Spleen (tissue), 11 donors: ENCODE measurements at regions not wholly inside any gene's neighbourhood (a gene's known extent, or its start where the extent isn't known, plus 50 kb on each side); places are given as distances from the start of the nearest gene placed in this dataset.
"Not testable (repeated sequence)": the region's sequence is repeated elsewhere in the genome, so short reads cannot be mapped to it uniquely, and the experiment has no call there.

Source experiments
- DNase-seq: peaks from one replicate; pipeline ENCODE4 v3.0.0-alpha.2; 2020
- H3K27ac ChIP-seq, 8 donors: fragments of 200-600 bp; sonication (generic) in 7 of 8; 1 replicate in 4 of 8; 2 replicates in 4 of 8; pipeline versions ENCODE4 v1.5.0 to v1.8.0; 2016 to 2021; ENCODE audit warnings: inconsistent platforms in 4 of 8, mild to moderate bottlenecking in 4 of 8, moderate library complexity in 1 of 8
- H3K27me3 ChIP-seq, 7 donors: fragments of 200-600 bp; sonication (generic) in 6 of 7; replicated peaks in 1 of 7; 1 replicate in 4 of 7; 2 replicates in 3 of 7; pipeline versions ENCODE4 v1.5.0 to v1.8.0; 2016 to 2021; ENCODE audit warnings: inconsistent platforms in 3 of 7, mild to moderate bottlenecking in 1 of 7
- H3K36me3 ChIP-seq, 6 donors: fragments of 200-600 bp; sonication (generic) in 5 of 6; 1 replicate in 4 of 6; 2 replicates in 2 of 6; pipeline versions ENCODE4 v1.5.0 to v1.8.0; 2016 to 2021; ENCODE audit warnings: inconsistent platforms in 2 of 6
- H3K4me1 ChIP-seq, 6 donors: fragments of 200-600 bp; sonication (generic) in 5 of 6; 1 replicate in 3 of 6; 2 replicates in 3 of 6; pipeline versions ENCODE4 v1.5.0 to v1.8.0; 2016 to 2021; ENCODE audit warnings: inconsistent platforms in 3 of 6
- H3K4me3 ChIP-seq, 8 donors: fragments of 200-600 bp; sonication (generic) in 7 of 8; 1 replicate in 4 of 8; 2 replicates in 4 of 8; pipeline versions ENCODE4 v1.5.0 to v1.8.0; 2016 to 2021; ENCODE audit warnings: inconsistent platforms in 4 of 8, mild to moderate bottlenecking in 4 of 8, moderate library complexity in 2 of 8
- H3K9me3 ChIP-seq, 8 donors: fragments of 200-600 bp; sonication (generic) in 7 of 8; 1 replicate in 4 of 8; 2 replicates in 4 of 8; pipeline versions ENCODE4 v1.5.0 to v1.8.0; 2016 to 2021; ENCODE audit warnings: inconsistent platforms in 4 of 8
- CTCF ChIP-seq, 11 experiments: fragments of 200-600 bp in 7 of 11; fragments of 450-650 bp in 4 of 11; sonication (generic) in 4 of 11; IDR thresholded peaks in 8 of 11; conservative IDR thresholded peaks in 3 of 11; 1 replicate in 7 of 11; 2 replicates in 4 of 11; pipeline versions ENCODE4 v1.4.0 to v1.8.0; 2016 to 2021; ENCODE audit warnings: antibody characterized with exemption in 11 of 11, inconsistent platforms in 4 of 11, mild to moderate bottlenecking in 1 of 11
- POLR2A ChIP-seq, 3 donors: fragments of 450-650 bp; IDR thresholded peaks; one replicate each; pipeline ENCODE4 v1.5.1; 2017; ENCODE audit warnings: antibody characterized with exemption in 3 of 3, mild to moderate bottlenecking in 1 of 3
- POLR2AphosphoS5 ChIP-seq, 3 donors: sonication (generic); formaldehyde crosslinking; IDR thresholded peaks; one replicate each; pipeline ENCODE4 v1.5.1; 2017; ENCODE audit warnings: antibody characterized with exemption in 3 of 3
- WGBS, 5 donors: extraction: QIAGEN DNeasy Blood & Tissue Kit in 3 of 5; methylation state at CpG; one replicate each; pipeline versions ENCODE4 v1.1.5 to v1.1.7; 2013 to 2018; 5-methylcytosine and 5-hydroxymethylcytosine counted together
- intact Hi-C: fragments of 100-400 bp; cut with DNase I; formaldehyde crosslinking; loops from one replicate; pipeline ENCODE4 v1.15.0; 2023; ENCODE audit warnings: low total_unique reads
- donor health status: healthy with polysubstance abuse.
- donor health status: DM: no; HTN: no; CAD: no; lungs with moderate emphysema.
- donor health status: DM: no; HTN: no; CAD: no.
- donor health status: Bipolar disorder and iron deficiency.
- donor health status: healthy.
- donor health status: DM: no; HTN: no; CAD: no.
- donor health status: DM: yes; HTN: yes; CAD: no.

DNA sequence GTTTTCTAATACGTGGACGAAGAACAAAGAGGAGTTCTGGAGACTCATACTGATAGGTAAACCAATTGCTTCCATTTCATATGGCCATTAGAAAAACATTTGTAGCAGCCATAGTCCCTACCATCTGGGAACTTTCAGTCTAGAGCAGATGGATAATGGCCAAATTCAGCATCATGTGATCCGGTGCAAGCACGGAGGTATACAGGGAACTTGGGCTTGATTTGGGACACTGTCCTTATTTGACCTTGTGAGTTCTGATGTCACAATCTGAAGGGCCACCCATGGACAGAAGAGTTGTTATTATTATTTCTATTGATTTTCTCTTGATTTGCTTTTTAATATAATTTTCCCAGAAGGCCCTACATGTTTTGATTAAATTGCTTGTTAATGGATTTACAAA lies 154.6 kb upstream of the ZNF267 start:
- Histone ChIP-seq H3K9me3 (peaks cover 0 to 43% (median 19%) of the 10 kb centered on the region in 8 donors), H3K36me3 (peaks cover 0 to 68% (median 12%) of the 10 kb centered on the region in 6 donors), H3K27ac (no peak overlapping the region), H3K27me3 (no peaks in the 10 kb centered on the region), H3K4me3 (no peak overlapping the region), H3K4me1 (peaks cover 12 to 46% (median 22%) of the 10 kb centered on the region in 6 donors)
- intact Hi-C loops, result loop anchor here (10.0 kb wide), 1 partner anchor 234 kb away; the partner anchor contains the start of gene SLC5A2
- WGBS, 5 donors, result 78 to 90% (median 84%) methylated on average over 4 of the region's 4 CpGs
- no peak for TF ChIP-seq POLR2AphosphoS5 (IDR thresholded peaks at IDR 0.05)
- no peak for TF ChIP-seq CTCF (IDR thresholded peaks at IDR 0.05 in 8 of 11, conservative IDR thresholded peaks at IDR 0.05 in 3 of 11)
- TF ChIP-seq POLR2A (IDR thresholded peaks at IDR 0.05), result no peak
- DNase-seq, result no peak

DNA sequence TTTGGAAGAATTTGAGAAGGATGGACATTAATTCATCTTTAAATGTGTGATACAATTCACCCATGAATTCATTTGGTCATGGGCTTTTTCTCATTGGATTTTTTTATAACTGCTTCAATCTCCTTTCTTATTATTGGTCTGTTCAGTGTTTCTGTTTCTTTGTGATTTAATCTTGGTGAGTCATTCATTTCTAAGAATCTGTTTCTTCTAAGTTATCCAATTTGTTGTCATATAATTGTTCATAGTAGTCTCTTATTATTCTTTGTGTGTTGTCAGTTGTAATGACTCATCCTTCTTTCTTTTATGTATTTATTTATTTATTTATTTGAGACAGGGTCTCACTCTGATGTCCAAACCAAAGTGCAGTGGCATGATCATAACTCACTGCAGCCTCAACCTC lies 146.1 kb upstream of the ZNF267 start:
- no peaks in the 10 kb centered on the region for H3K27me3 ChIP-seq
- no peak overlapping the region for H3K27ac ChIP-seq
- no peak for TF ChIP-seq CTCF (IDR thresholded peaks at IDR 0.05 in 8 of 11, conservative IDR thresholded peaks at IDR 0.05 in 3 of 11)
- TF ChIP-seq POLR2AphosphoS5 (IDR thresholded peaks at IDR 0.05), result no peak
- TF ChIP-seq POLR2A (IDR thresholded peaks at IDR 0.05), result no peak
- peaks cover 7 to 97% (median 88%) of the 10 kb centered on the region in 8 donors for H3K9me3 ChIP-seq
- H3K4me1 ChIP-seq, result no peaks in the 10 kb centered on the region
- no peak overlapping the region for H3K4me3 ChIP-seq
- intact Hi-C loops, result no loop called here
- peaks cover 0 to 100% (median 72%) of the 10 kb centered on the region in 6 donors for H3K36me3 ChIP-seq
- DNase-seq, result no peak

DNA sequence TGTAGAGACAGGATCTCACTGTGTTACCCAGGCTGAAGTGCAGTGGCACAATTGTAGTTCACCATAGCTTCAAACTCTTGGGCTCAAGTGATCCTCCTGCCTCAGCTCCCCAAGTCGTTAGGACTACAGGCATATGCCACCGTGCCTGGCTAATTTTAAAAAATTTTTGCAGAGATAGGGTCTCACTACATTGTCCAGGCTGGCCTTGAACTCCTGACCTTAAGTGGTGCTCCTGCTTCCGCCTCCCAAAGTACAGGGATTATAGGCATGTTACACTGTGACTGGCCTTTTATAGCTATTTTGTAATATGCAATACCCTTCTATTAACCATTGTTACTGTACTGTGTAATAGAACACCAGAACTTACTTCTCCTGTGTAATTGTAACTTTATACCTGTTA lies 139.3 kb upstream of the ZNF267 start:
- H3K27me3 ChIP-seq, result no peaks in the 10 kb centered on the region
- H3K4me3 ChIP-seq, result no peak overlapping the region
- peaks cover 7 to 100% (median 67%) of the 10 kb centered on the region in 6 donors for H3K36me3 ChIP-seq
- H3K27ac ChIP-seq, result no peak overlapping the region
- intact Hi-C loops, result no loop called here
- no peak for TF ChIP-seq CTCF (IDR thresholded peaks at IDR 0.05 in 8 of 11, conservative IDR thresholded peaks at IDR 0.05 in 3 of 11)
- TF ChIP-seq POLR2AphosphoS5 (IDR thresholded peaks at IDR 0.05), result no peak
- no peak for TF ChIP-seq POLR2A (IDR thresholded peaks at IDR 0.05)
- no peak for DNase-seq
- WGBS, 5 donors, result 95 to 99% (median 98%) methylated on average over 3 of the region's 3 CpGs
- no peaks in the 10 kb centered on the region for H3K4me1 ChIP-seq
- H3K9me3 ChIP-seq, result peaks cover 17 to 98% (median 97%) of the 10 kb centered on the region in 8 donors

- H3K4me3 ChIP-seq, H3K27me3 ChIP-seq, H3K27ac ChIP-seq, intact Hi-C loops, DNase-seq, H3K4me1 ChIP-seq: not testable (repeated sequence)
- Histone ChIP-seq H3K9me3 (peaks cover 53 to 100% (median 100%) of the 10 kb centered on the region in 8 donors), H3K36me3 (peaks cover 10 to 98% (median 62%) of the 10 kb centered on the region in 6 donors)
These were observed 128.5 kb upstream of the ZNF267 start for GRCh38 chr16:31745098-31745497.

GRCh38 chr16:31745900-31746299 lies 127.7 kb upstream of the ZNF267 start:
- no peak for DNase-seq
- intact Hi-C loops, result no loop called here
- H3K4me3 ChIP-seq, result no peak overlapping the region
- peaks cover 13 to 98% (median 66%) of the 10 kb centered on the region in 6 donors for H3K36me3 ChIP-seq
- no peaks in the 10 kb centered on the region for H3K27me3 ChIP-seq
- TF ChIP-seq POLR2A (IDR thresholded peaks at IDR 0.05) (no peak), POLR2AphosphoS5 (IDR thresholded peaks at IDR 0.05) (no peak), CTCF (IDR thresholded peaks at IDR 0.05 in 8 of 11, conservative IDR thresholded peaks at IDR 0.05 in 3 of 11) (no peak)
- WGBS, 5 donors, result 96 to 100% (median 98%) methylated on average over 2 of the region's 2 CpGs
- no peaks in the 10 kb centered on the region for H3K4me1 ChIP-seq
- H3K27ac ChIP-seq, result no peak overlapping the region
- peaks cover 59 to 100% (median 100%) of the 10 kb centered on the region in 8 donors for H3K9me3 ChIP-seq
